H1 (cell line): ENCODE measurements at regions not wholly inside any gene's neighbourhood (a gene's known extent, or its start where the extent isn't known, plus 50 kb on each side); places are given as distances from the start of the nearest gene placed in this dataset.

Experiments
- CTCF ChIA-PET: fragments of 300-600 bp; sonication (Branson Sonifier 250); formaldehyde crosslinking; loops from one replicate; lab custom pipeline; 2021; ENCODE audit not compliant: partially characterized antibody; lab: Charles Lee
- POLR2A ChIA-PET: fragments of 300-600 bp; sonication (Branson Sonifier 250); formaldehyde crosslinking; loops from one replicate; lab custom pipeline; 2021; ENCODE audit warnings: inconsistent platforms; ENCODE audit not compliant: partially characterized antibody; lab: Charles Lee
- DNase-seq, 2 experiments: peaks; one replicate each; pipeline versions ENCODE4 v3.0.0 to v3.0.0-alpha.2; 2010 to 2022; ENCODE audit warnings: low spot score in 2 of 2, low read depth in 1 of 2, mixed read lengths in 1 of 2
- FAIRE-seq: peaks from 2 replicates; lab custom pipeline; 2011; peaks lifted over from hg19 to GRCh38; lab: Jason Lieb, UNC
- H2AFZ ChIP-seq: 2 replicates; pipeline ENCODE4 v1.8.1; 2012; ENCODE audit warnings: low read length, inconsistent platforms
- H2AK5ac ChIP-seq: 2 replicates; pipeline ENCODE4 v1.6.1; 2013; ENCODE audit warnings: low read depth, low read length
- H2BK120ac ChIP-seq: replicated peaks from 2 replicates; pipeline ENCODE3; 2013; ENCODE audit warnings: low read depth, low read length, inconsistent platforms
- H2BK12ac ChIP-seq: 2 replicates; pipeline ENCODE4 v1.6.1; 2013; ENCODE audit warnings: low read depth, low read length
- H2BK15ac ChIP-seq: 2 replicates; pipeline ENCODE4 v1.6.1; 2013; ENCODE audit warnings: low read length
- H2BK20ac ChIP-seq: 2 replicates; pipeline ENCODE4 v1.6.1; 2013; ENCODE audit warnings: low read length
- H2BK5ac ChIP-seq: 2 replicates; pipeline ENCODE4 v1.6.1; 2013; ENCODE audit warnings: low read depth, low read length
- H3K14ac ChIP-seq: 2 replicates; pipeline ENCODE4 v1.6.1; 2013; ENCODE audit warnings: inconsistent platforms; ENCODE audit not compliant: insufficient read length
- H3K18ac ChIP-seq: 2 replicates; pipeline ENCODE4 v1.6.1; 2013; ENCODE audit warnings: low read length; ENCODE audit errors: extremely low read depth
- H3K23ac ChIP-seq: 2 replicates; pipeline ENCODE4 v1.6.1; 2013; ENCODE audit warnings: inconsistent platforms; ENCODE audit not compliant: insufficient read length
- H3K23me2 ChIP-seq: 2 replicates; pipeline ENCODE4 v1.6.1; 2013; ENCODE audit warnings: low read depth, low read length
- H3K27ac ChIP-seq: 2 replicates; pipeline ENCODE4 v1.6.1; 2011; ENCODE audit warnings: low read depth, low read length, inconsistent platforms
- H3K27me3 ChIP-seq, 4 experiments: replicated peaks in 1 of 4; 1 replicate in 1 of 4; 2 replicates in 3 of 4; pipeline versions ENCODE4 v1.6.1 to v1.8.1; 2011 to 2013; ENCODE audit warnings: low read length in 3 of 4, mild to moderate bottlenecking in 3 of 4, inconsistent platforms in 2 of 4, mixed read lengths in 2 of 4, moderate library complexity in 1 of 4; ENCODE audit not compliant: control insufficient read depth in 3 of 4, insufficient read depth in 3 of 4; ENCODE audit errors: extremely low read depth in 1 of 4
- H3K36me3 ChIP-seq, 4 experiments: 2 replicates each; pipeline versions ENCODE4 v1.6.1 to v1.8.1; 2011 to 2013; ENCODE audit warnings: mild to moderate bottlenecking in 4 of 4, low read length in 3 of 4, moderate library complexity in 2 of 4, control low read depth in 1 of 4, inconsistent platforms in 1 of 4; ENCODE audit not compliant: insufficient read depth in 4 of 4, control insufficient read depth in 2 of 4
- H3K4ac ChIP-seq: replicated peaks from 2 replicates; pipeline ENCODE3; 2013; ENCODE audit warnings: low read length, low read depth, mixed read lengths, inconsistent platforms; ENCODE audit not compliant: insufficient read length
- H3K4me1 ChIP-seq, 4 experiments: replicated peaks in 1 of 4; 1 replicate in 1 of 4; 2 replicates in 3 of 4; pipeline versions ENCODE4 v1.6.1 to v1.8.1; 2011 to 2013; ENCODE audit warnings: low read length in 3 of 4, inconsistent platforms in 2 of 4, mixed read lengths in 1 of 4; ENCODE audit not compliant: insufficient read depth in 4 of 4, control insufficient read depth in 3 of 4
- H3K4me2 ChIP-seq, 2 experiments: 2 replicates each; pipeline versions ENCODE4 v1.6.1 to v1.8.1; 2011 to 2013; ENCODE audit warnings: low read depth in 2 of 2, low read length in 2 of 2, control low read depth in 1 of 2, inconsistent platforms in 1 of 2, mild to moderate bottlenecking in 1 of 2; ENCODE audit not compliant: insufficient read depth in 1 of 2
- H3K4me3 ChIP-seq, 4 experiments: fragments of 200-600, 300-600 bp in 1 of 4; sonication (generic), shearing (Covaris generic), sonication (Bioruptor Twin) in 1 of 4; 2 replicates each; pipeline versions ENCODE4 v1.5.1 to v1.8.1; 2011 to 2016; ENCODE audit warnings: low read length in 4 of 4, low read depth in 3 of 4, control low read depth in 2 of 4, inconsistent platforms in 2 of 4, mild to moderate bottlenecking in 2 of 4, mixed read lengths in 1 of 4, moderate library complexity in 1 of 4; ENCODE audit not compliant: insufficient read depth in 2 of 4; ENCODE audit errors: extremely low read depth in 1 of 4
- H3K56ac ChIP-seq: replicated peaks from 2 replicates; pipeline ENCODE3; 2013; ENCODE audit warnings: low read depth, mild to moderate bottlenecking, mixed read lengths, low read length, inconsistent platforms; ENCODE audit not compliant: insufficient read length
- H3K79me1 ChIP-seq: 2 replicates; pipeline ENCODE4 v1.6.1; 2013; ENCODE audit warnings: low read depth, low read length, control low read depth
- H3K79me2 ChIP-seq, 2 experiments: 2 replicates each; pipeline versions ENCODE4 v1.6.1 to v1.8.1; 2012 to 2013; ENCODE audit warnings: low read length in 2 of 2, mild to moderate bottlenecking in 2 of 2, inconsistent platforms in 1 of 2; ENCODE audit not compliant: insufficient read depth in 2 of 2, control insufficient read depth in 1 of 2
- H3K9ac ChIP-seq, 4 experiments: replicated peaks in 1 of 4; 1 replicate in 1 of 4; 2 replicates in 3 of 4; pipeline versions ENCODE4 v1.6.1 to v1.8.1; 2011 to 2013; ENCODE audit warnings: low read depth in 3 of 4, low read length in 3 of 4, control low read depth in 2 of 4, mild to moderate bottlenecking in 2 of 4, moderate library complexity in 2 of 4, inconsistent platforms in 1 of 4; ENCODE audit errors: extremely low read depth in 1 of 4
- H3K9me3 ChIP-seq, 2 experiments: 2 replicates each; pipeline versions ENCODE4 v1.6.1 to v1.8.1; 2012 to 2013; ENCODE audit warnings: mild to moderate bottlenecking in 2 of 2, moderate library complexity in 2 of 2, control low read depth in 1 of 2, inconsistent platforms in 1 of 2, low read depth in 1 of 2, low read length in 1 of 2, mixed read lengths in 1 of 2; ENCODE audit not compliant: insufficient read depth in 2 of 2
- H4K20me1 ChIP-seq, 2 experiments: replicated peaks in 1 of 2; 2 replicates each; pipeline versions ENCODE3 to v1.8.1; 2011 to 2013; ENCODE audit warnings: inconsistent platforms in 2 of 2, low read length in 2 of 2, mild to moderate bottlenecking in 1 of 2; ENCODE audit not compliant: insufficient read depth in 2 of 2, control insufficient read depth in 1 of 2
- H4K5ac ChIP-seq: 2 replicates; pipeline ENCODE4 v1.6.1; 2013; ENCODE audit warnings: low read length, low read depth, mixed read lengths, inconsistent platforms; ENCODE audit not compliant: insufficient read length
- H4K8ac ChIP-seq: 2 replicates; pipeline ENCODE4 v1.8.0; 2013; ENCODE audit warnings: mild to moderate bottlenecking, moderate library complexity, low read length, inconsistent platforms; ENCODE audit not compliant: insufficient read depth; ENCODE audit errors: extremely low read depth
- H4K91ac ChIP-seq: replicated peaks from 2 replicates; pipeline ENCODE3; 2013; ENCODE audit warnings: low read length, mixed read lengths, inconsistent platforms; ENCODE audit not compliant: insufficient read length
- BACH1 ChIP-seq: IDR thresholded peaks from 2 replicates; pipeline ENCODE4 v1.6.1; 2012; ENCODE audit warnings: low read length, improper control_type of control experiment
- CHD1 ChIP-seq: IDR thresholded peaks from 2 replicates; pipeline ENCODE4 v1.6.1; 2012; ENCODE audit warnings: low read depth, low read length, improper control_type of control experiment
- CREB1 ChIP-seq: IDR thresholded peaks from 2 replicates; pipeline ENCODE4 v1.6.1; 2012; ENCODE audit warnings: inconsistent platforms
- CTBP2 ChIP-seq: IDR thresholded peaks from 2 replicates; pipeline ENCODE4 v1.7.0; 2011; ENCODE audit warnings: borderline replicate concordance, mild to moderate bottlenecking, moderate library complexity, mixed read lengths, low read length; ENCODE audit not compliant: insufficient read depth, insufficient read length
- FOSL1 ChIP-seq: IDR thresholded peaks from 2 replicates; pipeline ENCODE4 v1.6.1; 2011; ENCODE audit warnings: mild to moderate bottlenecking, low read depth, low read length, moderate library complexity; ENCODE audit not compliant: insufficient read depth
- KDM5A ChIP-seq: fragments of 200-600 bp; IDR thresholded peaks from 2 replicates; pipeline ENCODE4 v1.7.1; 2012; ENCODE audit warnings: mild to moderate bottlenecking, low read length, inconsistent platforms, mixed read lengths
- NRF1 ChIP-seq: IDR thresholded peaks from 2 replicates; pipeline ENCODE4 v1.6.1; 2011; ENCODE audit warnings: mild to moderate bottlenecking, low read depth, low read length, improper control_type of control experiment
- RAD21 ChIP-seq, 2 experiments: IDR thresholded peaks in 1 of 2; conservative IDR thresholded peaks in 1 of 2; 2 replicates each; pipeline ENCODE4 v1.6.1; 2011; ENCODE audit warnings: low read depth in 2 of 2, low read length in 2 of 2, improper control_type of control experiment in 1 of 2, inconsistent platforms in 1 of 2, mild to moderate bottlenecking in 1 of 2, moderate library complexity in 1 of 2
- RBBP5 ChIP-seq: IDR thresholded peaks from 2 replicates; pipeline ENCODE4 v1.7.1; 2012; ENCODE audit warnings: low read depth, mild to moderate bottlenecking, inconsistent platforms, low read length, moderate library complexity, borderline replicate concordance
- SIN3A ChIP-seq, 2 experiments: IDR thresholded peaks in 1 of 2; conservative IDR thresholded peaks in 1 of 2; 2 replicates each; pipeline ENCODE4 v1.6.1; 2011 to 2012; ENCODE audit warnings: low read length in 2 of 2, improper control_type of control experiment in 1 of 2, low read depth in 1 of 2, mild to moderate bottlenecking in 1 of 2
- TBP ChIP-seq: IDR thresholded peaks from 2 replicates; pipeline ENCODE4 v1.6.1; 2011; ENCODE audit warnings: low read depth, low read length, improper control_type of control experiment
- ZNF274 ChIP-seq: IDR thresholded peaks from 2 replicates; pipeline ENCODE4 v1.7.0; 2012; ENCODE audit warnings: low read length, borderline replicate concordance; ENCODE audit errors: extremely low read depth
- WGBS, 2 experiments: shearing (Covaris generic) in 1 of 2; methylation state at CpG; one replicate each; pipeline versions ENCODE4 v1.1.6 to v1.1.7; 2013 to 2015; ENCODE audit warnings: low lambda C conversion rate in 2 of 2, mixed read lengths in 2 of 2, inconsistent platforms in 1 of 2, low coverage in 1 of 2, missing lambda C conversion rate in 1 of 2; ENCODE audit not compliant: insufficient replicate concordance in 2 of 2, insufficient coverage in 1 of 2, insufficient read length in 1 of 2; ENCODE audit errors: extremely low coverage in 1 of 2, missing lambda C conversion rate in 1 of 2; 5-methylcytosine and 5-hydroxymethylcytosine counted together

DNA sequence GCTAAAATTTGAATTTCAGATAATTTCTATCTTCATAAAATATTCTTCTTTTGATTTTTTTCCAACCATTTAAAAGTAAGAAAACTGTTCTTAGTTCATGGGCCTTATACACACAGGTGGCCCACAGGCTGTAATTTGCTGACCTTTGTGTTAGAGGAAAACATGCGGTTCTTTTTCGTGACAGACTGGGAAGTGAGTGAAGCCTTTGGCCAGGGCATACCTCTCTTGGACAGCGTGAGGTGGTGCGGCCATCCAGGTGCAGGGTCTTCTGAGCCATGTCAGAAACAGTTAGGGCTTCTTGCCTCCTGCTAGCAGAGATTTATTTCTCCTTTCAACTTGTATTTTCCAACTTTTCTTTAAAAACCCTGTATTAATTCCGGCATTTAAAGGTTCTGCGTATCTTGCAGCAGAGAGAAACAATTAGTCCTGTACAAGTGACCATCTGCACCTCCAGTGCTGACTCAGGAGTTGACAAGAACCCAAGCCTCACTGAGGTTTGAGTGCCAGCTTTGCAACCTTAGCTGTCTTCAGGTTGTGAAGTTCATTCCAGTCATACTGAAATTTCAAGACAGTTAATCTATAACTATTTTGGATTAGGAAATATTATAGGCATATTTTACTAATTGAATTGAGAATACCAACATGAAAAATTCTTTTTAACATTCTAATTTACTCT is 177.8 kb downstream of the LY86 start:
- H3K9me3 ChIP-seq: no peaks in the 10 kb centered on the region
- no peaks in the 10 kb centered on the region for H3K27me3 ChIP-seq
- no peak overlapping the region for H2BK120ac ChIP-seq
- no peak overlapping the region for H3K4me2 ChIP-seq
- H2BK20ac ChIP-seq: no peak overlapping the region
- H3K27ac ChIP-seq: no peak overlapping the region
- H2AFZ ChIP-seq: no peak overlapping the region
- H3K4me1 ChIP-seq: no peaks in the 10 kb centered on the region
- FAIRE-seq (no peak), DNase-seq (no peak)
- no peak overlapping the region for H2BK5ac ChIP-seq
- H2BK12ac ChIP-seq: no peak overlapping the region
- H3K36me3 ChIP-seq: no peaks in the 10 kb centered on the region
- H4K8ac ChIP-seq: no peak overlapping the region
- H3K56ac ChIP-seq: no peak overlapping the region
- no peak overlapping the region for H4K91ac ChIP-seq
- no peak overlapping the region for H3K14ac ChIP-seq
- ChIA-PET CTCF (no interaction called here), POLR2A (no interaction called here)
- H3K23me2 ChIP-seq: no peaks in the 10 kb centered on the region; the same call in 1 of the 2 replicates
- no peak overlapping the region for H3K4ac ChIP-seq
- no peak overlapping the region for H2BK15ac ChIP-seq
- H4K20me1 ChIP-seq: no peaks in the 10 kb centered on the region
- no peak overlapping the region for H4K5ac ChIP-seq
- H3K4me3 ChIP-seq: no peak overlapping the region
- H2AK5ac ChIP-seq: no peak overlapping the region
- WGBS, 2 experiments: 87% methylated on average over 6 of the region's 6 CpGs; no CpG with 5 or more reads in 1 of the 2 experiments
- H3K23ac ChIP-seq: no peak overlapping the region
- no peak overlapping the region for H3K9ac ChIP-seq
- no peaks in the 10 kb centered on the region for H3K79me2 ChIP-seq
- no peak overlapping the region for H3K18ac ChIP-seq
- H3K79me1 ChIP-seq: no peaks in the 10 kb centered on the region
- no peak for TF ChIP-seq SIN3A (conservative IDR thresholded peaks at IDR 0.05 in 1 of 2, IDR thresholded peaks at IDR 0.05 in 1 of 2; ENCODE audit: low read depth in 1 of 2, low read length in 2 of 2)
- no peak for TF ChIP-seq TBP
- no peak for TF ChIP-seq BACH1
- TF ChIP-seq ZNF274: no peak
- no peak for TF ChIP-seq CTBP2
- TF ChIP-seq FOSL1: no peak
- TF ChIP-seq RBBP5: no peak
- TF ChIP-seq NRF1: no peak
- TF ChIP-seq RAD21 (IDR thresholded peaks at IDR 0.05 in 1 of 2, conservative IDR thresholded peaks at IDR 0.05 in 1 of 2; ENCODE audit: low read depth in 2 of 2, low read length in 2 of 2): no peak
- TF ChIP-seq KDM5A: no peak
- no peak for TF ChIP-seq CHD1
- TF ChIP-seq CREB1: no peak
